ENCODE measurements at regions not wholly inside any gene's neighbourhood (a gene's known extent, or its start where the extent isn't known, plus 50 kb on each side); places are given as distances from the start of the nearest gene placed in this dataset.
"Not testable (repeated sequence)": the region's sequence is repeated elsewhere in the genome, so short reads cannot be mapped to it uniquely, and the experiment has no call there.

DNA sequence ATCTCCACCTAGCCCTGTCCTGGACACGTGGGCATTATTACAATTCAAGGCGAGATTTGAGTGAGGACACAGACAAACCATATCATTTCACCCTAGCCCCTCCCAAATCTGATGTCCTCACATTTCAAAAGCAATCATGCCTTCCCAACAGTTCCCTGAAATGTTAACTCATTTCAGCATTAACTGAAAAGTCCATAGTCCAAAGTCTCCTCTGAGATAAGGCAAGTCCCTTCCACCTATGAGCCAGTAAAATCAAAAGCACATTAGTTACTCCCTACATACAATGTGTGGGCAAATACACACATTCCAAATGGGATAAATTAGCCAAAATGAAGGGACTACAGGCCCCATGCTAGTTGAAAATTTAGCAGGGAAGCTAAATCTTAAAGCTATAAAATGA lies 546.0 kb upstream of the LMO3 start:
- DNase-seq = no peak
- in situ Hi-C loops (cut with MboI; ENCODE audit: low pct_unique_long_range_greater_than_20kb, low sequenced_read_pairs) = no loop called here

DNA sequence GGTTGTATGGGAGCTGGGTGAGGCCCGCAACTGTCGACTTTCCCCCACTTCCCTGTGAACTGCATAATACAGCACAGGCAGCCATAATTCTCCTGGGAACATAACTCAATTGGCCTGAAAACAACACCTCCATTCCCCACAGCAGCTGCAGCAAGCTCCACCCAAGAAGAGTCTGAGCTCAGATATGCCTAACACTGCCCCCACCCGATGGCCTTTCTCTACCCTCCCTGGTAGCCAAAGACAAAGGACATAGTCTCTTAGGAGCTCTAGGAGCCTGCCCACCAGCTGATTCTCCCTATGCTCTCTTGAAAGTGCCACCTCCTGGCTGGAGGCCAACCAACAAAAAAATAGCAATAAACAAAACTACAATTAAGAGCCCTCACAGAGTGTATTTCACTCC lies 542.7 kb upstream of the LMO3 start:
- DNase-seq = no peak
- in situ Hi-C loops (cut with MboI; ENCODE audit: low pct_unique_long_range_greater_than_20kb, low sequenced_read_pairs) = no loop called here

- in situ Hi-C loops (cut with MboI; ENCODE audit: low pct_unique_long_range_greater_than_20kb, low sequenced_read_pairs) = no loop called here
- DNase-seq = no peak
Observed at GRCh38 chr12:17142856-17143255, 536.9 kb upstream of the LMO3 start.

- in situ Hi-C loops (cut with MboI; ENCODE audit: low pct_unique_long_range_greater_than_20kb, low sequenced_read_pairs) = no loop called here
- no peak for DNase-seq
Observed at GRCh38 chr12:17139931-17140330, 534.0 kb upstream of the LMO3 start.

- in situ Hi-C loops (cut with MboI; ENCODE audit: low pct_unique_long_range_greater_than_20kb, low sequenced_read_pairs) = no loop called here
Observed at GRCh38 chr12:17137396-17137795, 531.4 kb upstream of the LMO3 start.

GRCh38 chr12:17134315-17134714 lies 528.4 kb upstream of the LMO3 start:
- in situ Hi-C loops (cut with MboI; ENCODE audit: low pct_unique_long_range_greater_than_20kb, low sequenced_read_pairs) = no loop called here
- no peak for DNase-seq

More at GRCh38 chr12:17137396-17137795, 531.4 kb upstream of the LMO3 start:
- no peak for DNase-seq

GRCh38 chr12:17132336-17132735 lies 526.4 kb upstream of the LMO3 start:
- in situ Hi-C loops (cut with MboI; ENCODE audit: low pct_unique_long_range_greater_than_20kb, low sequenced_read_pairs) = no loop called here
- no peak for DNase-seq

DNA sequence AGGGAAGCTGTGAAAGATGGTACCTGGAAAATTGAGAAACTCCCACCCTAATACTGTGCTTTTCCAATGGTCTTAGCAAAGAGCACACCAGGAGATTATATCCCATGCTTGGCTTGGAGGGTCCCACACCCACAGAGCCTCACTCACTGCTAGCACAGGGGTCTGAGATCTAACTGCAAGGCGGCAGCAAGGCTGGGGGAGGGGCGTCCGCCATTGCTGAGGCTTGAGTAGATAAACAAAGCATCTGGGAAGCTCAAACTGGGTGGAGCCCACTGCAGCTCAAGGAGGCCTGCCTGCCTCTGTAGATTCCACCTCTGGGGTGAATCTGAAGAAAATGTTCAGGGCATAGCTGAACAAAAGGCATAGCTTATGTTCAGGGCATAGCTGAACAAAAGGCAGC lies 510.6 kb upstream of the LMO3 start:
- DNase-seq; in situ Hi-C loops (cut with MboI; ENCODE audit: low pct_unique_long_range_greater_than_20kb, low sequenced_read_pairs): not testable (repeated sequence)

GRCh38 chr12:17110316-17110715 lies 504.4 kb upstream of the LMO3 start:
- in situ Hi-C loops (cut with MboI; ENCODE audit: low pct_unique_long_range_greater_than_20kb, low sequenced_read_pairs) = no loop called here
- no peak for DNase-seq

DNA sequence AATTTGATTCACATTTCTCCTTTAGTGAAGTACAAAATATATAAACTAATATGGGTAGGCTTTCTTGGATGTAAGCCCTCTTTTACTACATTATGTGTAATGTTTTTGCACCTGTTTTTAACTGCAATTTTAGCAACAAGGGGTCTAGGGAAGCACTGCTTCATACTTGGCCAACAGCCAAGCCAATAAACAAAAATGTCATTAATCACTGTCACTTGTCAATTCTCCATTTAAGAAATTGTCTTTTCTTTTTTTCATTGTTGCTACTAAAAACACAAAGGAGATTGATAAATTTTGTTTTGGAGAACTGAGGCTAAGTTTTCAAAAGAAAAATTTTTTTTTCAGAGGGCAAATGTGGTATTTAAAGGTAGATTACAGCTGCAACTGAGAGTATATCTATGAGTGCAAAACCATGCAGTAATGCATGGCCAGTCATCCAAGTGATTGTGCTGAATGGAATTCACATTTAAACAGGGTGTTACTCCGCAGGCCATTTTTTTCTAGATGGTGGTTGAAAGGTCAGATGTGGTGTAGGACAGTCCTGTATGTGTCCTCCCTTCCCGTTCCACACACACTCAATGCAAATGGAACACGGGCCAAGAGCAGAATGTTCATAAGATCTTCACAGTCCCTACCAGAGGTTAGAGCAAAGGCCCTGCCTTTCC lies 503.0 kb upstream of the LMO3 start:
- in situ Hi-C loops (cut with MboI; ENCODE audit: low pct_unique_long_range_greater_than_20kb, low sequenced_read_pairs) = no loop called here
- peak; percentile 11 for DNase-seq

DNA sequence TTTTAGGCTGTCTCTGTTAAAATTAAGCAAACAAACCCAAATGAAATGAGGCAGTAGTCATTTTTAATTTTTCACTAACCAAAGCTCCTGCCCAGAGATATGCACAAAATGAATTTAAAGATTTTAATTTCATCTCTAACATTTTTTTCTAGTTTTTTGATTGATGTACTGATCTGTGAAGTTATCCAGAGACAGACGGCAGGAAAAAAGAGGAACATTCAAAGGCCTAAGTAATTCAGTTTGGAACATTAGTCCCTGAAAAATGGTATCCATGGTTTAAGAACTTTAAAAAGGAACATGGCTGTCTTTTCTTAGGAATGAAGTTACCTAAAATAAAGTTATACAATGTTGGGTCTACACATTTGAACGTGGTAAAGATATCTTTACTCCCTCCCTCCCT lies 498.8 kb upstream of the LMO3 start:
- DNase-seq = no peak
- in situ Hi-C loops (cut with MboI; ENCODE audit: low pct_unique_long_range_greater_than_20kb, low sequenced_read_pairs) = no loop called here

DNA sequence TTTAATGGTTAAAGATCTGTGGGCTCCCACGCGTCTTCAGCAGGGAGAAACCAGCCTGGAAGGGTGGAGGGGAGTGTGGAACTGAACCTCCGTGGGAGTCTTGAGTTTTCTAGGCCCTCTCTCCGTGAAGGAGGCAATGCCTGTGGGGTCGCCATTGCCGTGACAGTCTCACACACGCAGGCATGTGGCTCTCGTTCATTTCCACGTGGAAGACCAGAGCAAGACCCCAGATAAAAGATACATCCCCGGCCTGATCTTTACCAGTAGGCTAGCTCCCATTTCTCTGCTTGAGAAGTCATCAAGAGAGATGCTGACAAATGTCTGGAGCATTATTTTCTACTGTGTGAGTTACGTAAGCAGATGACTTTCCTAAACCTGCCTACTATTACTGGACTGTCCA lies 491.7 kb upstream of the LMO3 start:
- DNase-seq = no peak
- in situ Hi-C loops (cut with MboI; ENCODE audit: low pct_unique_long_range_greater_than_20kb, low sequenced_read_pairs) = no loop called here

DNA sequence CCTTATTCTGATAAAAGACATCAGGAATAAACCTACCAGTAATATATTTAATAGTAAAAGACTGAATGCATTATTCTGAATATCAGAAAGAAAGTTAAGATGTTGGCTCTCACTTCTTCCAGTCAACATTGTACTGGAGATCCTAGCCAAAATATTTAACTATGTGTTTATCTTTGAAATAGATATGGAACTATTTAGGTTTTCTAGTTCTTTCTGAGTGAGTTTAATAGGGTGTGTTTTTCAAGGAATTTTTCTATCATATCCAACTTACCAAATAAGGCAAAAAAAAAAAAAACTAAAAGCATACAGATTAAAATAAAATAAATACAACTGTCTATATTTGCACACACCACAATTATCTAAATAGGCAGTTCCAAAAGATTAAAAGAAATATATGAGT lies 478.9 kb upstream of the LMO3 start:
- DNase-seq = no peak
- in situ Hi-C loops (cut with MboI; ENCODE audit: low pct_unique_long_range_greater_than_20kb, low sequenced_read_pairs) = no loop called here

DNA sequence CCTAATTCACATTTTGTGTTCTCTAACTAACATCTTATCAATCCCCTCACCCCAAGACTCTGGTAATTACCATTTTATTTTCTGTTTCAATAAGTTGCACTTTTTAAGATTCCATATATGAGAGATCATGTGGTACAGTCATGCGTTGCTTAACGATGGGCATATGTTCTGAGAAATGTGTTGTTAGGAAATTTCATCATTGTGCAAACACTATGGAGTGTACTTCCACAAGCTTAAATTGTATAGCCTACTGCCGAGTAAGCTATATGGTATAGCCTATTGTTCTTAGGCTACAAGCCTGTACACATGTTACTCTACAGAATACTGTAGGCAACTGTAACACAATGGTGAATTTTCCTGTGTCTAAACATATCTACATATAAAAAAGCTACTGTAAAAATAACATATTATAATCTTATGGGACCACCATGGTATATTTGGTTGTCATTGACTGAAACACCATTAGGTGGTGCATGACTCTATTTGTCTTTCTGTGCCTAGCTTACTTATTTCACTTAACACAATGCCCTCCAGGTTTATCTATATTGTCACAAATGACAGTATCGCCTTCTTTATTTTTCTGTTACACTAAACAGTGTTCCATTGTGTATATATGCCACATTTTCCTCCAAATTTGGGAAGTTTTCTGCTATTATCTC lies 473.4 kb upstream of the LMO3 start:
- peak; percentile 14 for DNase-seq
- in situ Hi-C loops (cut with MboI; ENCODE audit: low pct_unique_long_range_greater_than_20kb, low sequenced_read_pairs) = no loop called here

DNA sequence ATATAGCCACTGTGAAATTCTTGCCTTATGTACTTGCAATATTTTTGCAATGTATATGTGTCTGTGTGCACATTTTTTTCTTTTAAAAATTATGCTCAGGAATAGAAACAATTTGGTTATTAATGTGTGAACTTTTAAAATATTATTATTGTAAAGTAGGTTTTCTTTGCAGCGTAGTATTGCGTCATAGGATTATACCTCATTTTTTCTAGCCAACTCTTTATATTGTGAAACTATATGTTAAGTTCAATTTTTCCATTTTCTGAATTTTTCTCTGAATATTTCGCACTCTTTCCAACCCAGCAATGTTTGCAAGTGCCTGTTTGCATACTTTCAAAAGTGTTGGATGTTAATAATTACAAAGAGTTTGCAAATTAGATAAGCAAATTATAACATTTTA lies 471.6 kb upstream of the LMO3 start:
- no peak for DNase-seq

GRCh38 chr12:17076811-17077210 lies 470.8 kb upstream of the LMO3 start:
- no peak for DNase-seq
- in situ Hi-C loops (cut with MboI; ENCODE audit: low pct_unique_long_range_greater_than_20kb, low sequenced_read_pairs) = no loop called here

More for the DNA sequence above, 471.6 kb upstream of the LMO3 start:
- in situ Hi-C loops (cut with MboI; ENCODE audit: low pct_unique_long_range_greater_than_20kb, low sequenced_read_pairs) = no loop called here

DNA sequence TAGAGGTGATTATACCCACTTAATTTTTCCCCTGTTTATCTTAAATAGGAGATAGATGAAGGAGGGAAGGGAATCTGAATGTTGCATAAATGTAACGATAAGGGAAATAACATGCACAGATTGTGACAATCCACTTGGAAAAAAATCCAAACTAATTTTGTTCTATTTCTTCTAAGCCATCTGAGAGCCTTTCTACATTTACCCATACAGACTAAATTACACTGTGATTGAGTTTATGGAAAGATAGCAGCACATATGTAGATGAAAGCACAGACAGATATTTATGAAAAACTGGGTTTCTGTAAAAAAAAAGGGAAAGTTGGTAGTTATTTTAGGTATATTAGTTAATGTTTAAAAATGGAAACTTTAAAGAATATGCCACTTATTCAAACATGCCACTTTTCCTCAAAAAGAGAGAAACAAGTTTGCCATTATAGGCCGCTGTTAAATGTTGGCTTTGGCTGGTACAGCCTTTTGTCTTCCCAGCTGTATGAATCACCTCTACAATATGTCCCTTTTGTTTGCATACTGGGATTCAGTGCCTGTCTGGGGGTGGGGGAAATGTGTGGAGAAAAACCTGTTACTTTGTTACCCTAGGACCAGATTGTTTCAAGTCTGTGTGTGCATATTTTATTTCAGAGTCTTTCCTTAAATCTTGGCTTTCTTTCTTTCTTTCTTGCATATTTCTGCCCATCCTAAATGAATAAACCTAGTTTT lies 470.2 kb upstream of the LMO3 start:
- no peak for DNase-seq
- in situ Hi-C loops (cut with MboI; ENCODE audit: low pct_unique_long_range_greater_than_20kb, low sequenced_read_pairs) = no loop called here

DNA sequence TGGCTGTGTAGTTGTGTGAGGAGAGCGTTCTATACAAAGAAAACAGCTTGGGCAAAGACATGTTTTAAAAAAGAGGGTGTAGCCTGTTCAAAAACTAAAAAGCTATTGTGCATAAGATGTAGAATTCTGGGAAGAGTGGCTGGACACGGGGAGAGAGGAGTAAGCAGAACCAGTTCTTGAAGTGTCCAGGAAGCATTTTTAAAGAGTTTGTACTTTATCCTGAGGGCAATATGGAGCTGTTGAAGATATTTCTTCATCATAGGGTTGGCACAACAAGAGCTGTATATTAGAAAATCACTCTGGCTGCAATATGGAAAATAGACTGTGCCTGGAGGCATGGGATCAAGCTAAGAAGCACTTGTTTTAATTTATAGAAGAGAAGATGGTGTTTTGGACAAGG lies 458.9 kb upstream of the LMO3 start:
- in situ Hi-C loops (cut with MboI; ENCODE audit: low pct_unique_long_range_greater_than_20kb, low sequenced_read_pairs) = no loop called here
- DNase-seq = no peak

GRCh38 chr12:17062267-17063036 lies 456.5 kb upstream of the LMO3 start:
- DNase-seq = no peak

GRCh38 chr12:17060260-17060659 lies 454.3 kb upstream of the LMO3 start:
- in situ Hi-C loops (cut with MboI; ENCODE audit: low pct_unique_long_range_greater_than_20kb, low sequenced_read_pairs) = no loop called here
- no peak for DNase-seq

More at GRCh38 chr12:17062267-17063036, 456.5 kb upstream of the LMO3 start:
- in situ Hi-C loops (cut with MboI; ENCODE audit: low pct_unique_long_range_greater_than_20kb, low sequenced_read_pairs) = no loop called here
